22Rv1 (cell line): ENCODE measurements at regions not wholly inside any gene's neighbourhood (a gene's known extent, or its start where the extent isn't known, plus 50 kb on each side); places are given as distances from the start of the nearest gene placed in this dataset.

ENCODE experiments used
- H3K27ac ChIP-seq: fragments of 450-650 bp; 2 replicates; pipeline ENCODE4 v1.5.1; 2017
- CTCF ChIP-seq: fragments of 450-650 bp; IDR thresholded peaks from 2 replicates; pipeline ENCODE4 v1.5.1; 2017; ENCODE audit warnings: mild to moderate bottlenecking
- ZFX ChIP-seq: fragments of 450-650 bp; IDR thresholded peaks from 2 replicates; pipeline ENCODE4 v1.6.1; 2017; ENCODE audit warnings: antibody characterized with exemption, borderline replicate concordance

GRCh38 chr7:41339913-41340676 lies 362.8 kb downstream of the INHBA start:
- TF ChIP-seq CTCF (no peak), ZFX (no peak)
- no peak overlapping the region for H3K27ac ChIP-seq

- H3K27ac ChIP-seq = no peak overlapping the region
- no peak for TF ChIP-seq CTCF
- TF ChIP-seq ZFX = no peak
These were observed 365.9 kb downstream of the INHBA start for GRCh38 chr7:41336981-41337380.

DNA sequence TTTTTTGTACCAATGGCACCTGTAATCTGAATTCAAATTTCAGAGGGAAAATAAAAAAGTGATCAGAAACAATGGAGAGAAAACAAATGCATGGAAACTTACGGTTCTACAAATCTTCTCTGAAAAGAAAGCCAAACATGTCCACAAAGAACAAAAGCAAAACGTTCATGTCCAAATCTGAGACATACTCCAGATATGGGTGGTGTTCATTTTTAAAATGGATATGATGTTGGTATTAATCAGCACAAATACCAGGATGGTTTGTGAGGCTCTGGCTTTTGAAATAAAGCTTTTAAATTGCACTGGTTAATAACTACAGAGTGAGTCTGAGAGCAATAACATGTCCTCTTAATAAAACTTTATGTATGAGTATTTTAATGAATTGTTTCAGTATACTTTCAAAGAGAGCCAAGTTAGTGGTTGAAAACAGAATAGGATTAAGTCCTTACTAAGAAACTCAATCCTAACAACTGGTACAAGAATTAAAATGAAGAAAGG lies 366.4 kb downstream of the INHBA start:
- no peak overlapping the region for H3K27ac ChIP-seq
- TF ChIP-seq CTCF (no peak), ZFX (no peak)

DNA sequence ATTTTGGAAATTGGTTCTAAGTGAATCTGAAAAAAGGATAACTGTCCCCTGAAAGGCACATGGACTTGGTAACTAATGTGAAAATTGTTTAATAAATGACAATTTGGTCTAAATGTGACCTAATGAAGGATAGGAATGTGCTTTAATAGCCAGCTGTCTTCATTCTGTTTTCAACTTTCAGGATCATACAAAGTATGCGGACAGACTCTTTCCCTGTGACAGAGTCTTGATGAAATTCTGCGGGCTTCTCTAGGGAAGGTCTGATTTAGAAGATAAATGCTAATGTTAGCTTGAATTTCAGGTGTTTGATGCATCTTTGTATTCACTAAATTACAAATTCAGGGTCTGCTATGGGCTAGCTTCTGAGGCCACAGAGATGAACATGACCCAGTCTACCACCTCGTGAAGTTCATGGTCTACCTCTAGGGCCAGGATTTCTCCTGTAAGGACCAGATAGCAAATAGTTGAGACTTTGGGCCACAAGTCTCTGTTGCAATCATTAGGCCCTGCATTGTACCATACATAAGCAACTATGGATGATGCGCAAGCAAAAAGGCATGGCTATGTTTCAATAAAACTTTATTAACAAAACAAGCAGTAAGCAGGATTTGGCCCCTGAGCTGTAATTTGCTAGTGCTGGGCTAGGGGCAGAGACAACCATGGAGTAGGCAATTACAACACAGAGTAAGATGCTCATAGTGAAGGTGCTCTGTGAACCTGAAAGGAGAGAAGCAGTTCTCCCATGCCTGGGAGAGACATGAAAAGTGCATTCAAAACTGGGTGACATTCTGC lies 368.6 kb downstream of the INHBA start:
- no peak overlapping the region for H3K27ac ChIP-seq
- TF ChIP-seq CTCF (no peak), ZFX (no peak)

DNA sequence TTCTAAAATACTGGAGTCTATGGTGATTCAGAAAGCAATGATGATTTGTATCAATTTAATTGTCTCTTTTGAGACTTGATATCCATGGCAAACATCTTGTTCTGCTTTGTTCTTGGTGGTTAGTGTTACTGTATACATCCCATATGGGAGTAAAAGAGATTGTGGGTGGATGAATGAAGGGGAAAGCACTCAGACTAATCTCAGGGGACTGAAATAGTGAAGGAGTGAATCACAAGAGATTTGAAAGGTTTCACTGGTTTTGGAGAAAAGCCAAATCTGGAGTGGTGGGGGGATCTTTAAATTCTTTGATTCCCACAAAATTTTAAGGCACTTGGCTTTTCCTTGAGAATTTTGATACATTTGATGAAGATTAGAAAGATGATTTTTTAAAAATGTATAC lies 369.4 kb downstream of the INHBA start:
- H3K27ac ChIP-seq = no peak overlapping the region
- TF ChIP-seq ZFX (no peak), CTCF (no peak)

- H3K27ac ChIP-seq = no peak overlapping the region
- TF ChIP-seq CTCF (no peak), ZFX (no peak)
These were observed 371.7 kb downstream of the INHBA start for GRCh38 chr7:41331194-41331593.

GRCh38 chr7:41328544-41328943 lies 374.3 kb downstream of the INHBA start:
- no peak for TF ChIP-seq CTCF
- TF ChIP-seq ZFX = no peak
- H3K27ac ChIP-seq = no peak overlapping the region
